HG02678 (cell line): ENCODE measurements at regions not wholly inside any gene's neighbourhood (a gene's known extent, or its start where the extent isn't known, plus 50 kb on each side); places are given as distances from the start of the nearest gene placed in this dataset.
"Not testable (repeated sequence)": the region's sequence is repeated elsewhere in the genome, so short reads cannot be mapped to it uniquely, and the experiment has no call there.

Experiments used
- ATAC-seq: cut with Tn5 transposase; IDR thresholded peaks from one replicate; pipeline ENCODE4 v1.9.1; 2021; ENCODE audit warnings: mild to moderate bottlenecking, moderate library complexity; ENCODE audit not compliant: unreplicated experiment

- ATAC-seq, result no peak
Observed at GRCh38 chr13:22770891-22771290, 409.9 kb upstream of the SGCG start.

GRCh38 chr13:22773465-22773864 is 407.3 kb upstream of the SGCG start:
- ATAC-seq, result no peak

GRCh38 chr13:22776394-22777186 is 404.2 kb upstream of the SGCG start:
- no peak for ATAC-seq

GRCh38 chr13:22777207-22777606 is 403.6 kb upstream of the SGCG start:
- ATAC-seq, result no peak

GRCh38 chr13:22789027-22789593 is 391.7 kb upstream of the SGCG start:
- ATAC-seq, result no peak

GRCh38 chr13:22789916-22790315 is 390.9 kb upstream of the SGCG start:
- no peak for ATAC-seq

- no peak for ATAC-seq
Observed at GRCh38 chr13:22793598-22794134, 387.1 kb upstream of the SGCG start.

GRCh38 chr13:22800526-22801401 is 380.0 kb upstream of the SGCG start:
- ATAC-seq, result no peak

GRCh38 chr13:22801402-22802003 is 379.3 kb upstream of the SGCG start:
- ATAC-seq, result no peak

GRCh38 chr13:22812793-22813192 is 368.0 kb upstream of the SGCG start:
- no peak for ATAC-seq

- ATAC-seq, result not testable (repeated sequence)
Observed at GRCh38 chr13:22813531-22814377, 367.0 kb upstream of the SGCG start.

- not testable (repeated sequence) for ATAC-seq
Observed at GRCh38 chr13:22814433-22814832, 366.3 kb upstream of the SGCG start.

GRCh38 chr13:22821589-22821988 is 359.2 kb upstream of the SGCG start:
- no peak for ATAC-seq

GRCh38 chr13:22825186-22825585 is 355.6 kb upstream of the SGCG start:
- ATAC-seq, result no peak

- no peak for ATAC-seq
Observed at GRCh38 chr13:22828081-22828480, 352.7 kb upstream of the SGCG start.

- ATAC-seq, result no peak
Observed at GRCh38 chr13:22836475-22836874, 344.3 kb upstream of the SGCG start.

GRCh38 chr13:22837980-22838647 is 342.7 kb upstream of the SGCG start:
- ATAC-seq, result no peak

GRCh38 chr13:22839603-22840530 is 340.9 kb upstream of the SGCG start:
- ATAC-seq, result no peak
